ENCODE measurements at regions not wholly inside any gene's neighbourhood (a gene's known extent, or its start where the extent isn't known, plus 50 kb on each side); places are given as distances from the start of the nearest gene placed in this dataset.

- no peak for DNase-seq (ENCODE audit: extremely low read depth, low read depth)
Measured at GRCh38 chr16:86710602-86710950, 132.2 kb downstream of the FOXL1 start.

GRCh38 chr16:86712158-86713009 lies 134.0 kb downstream of the FOXL1 start:
- no peak for DNase-seq (ENCODE audit: extremely low read depth, low read depth)

- DNase-seq (ENCODE audit: extremely low read depth, low read depth), result no peak
Measured at GRCh38 chr16:86713021-86713631, 134.8 kb downstream of the FOXL1 start.

GRCh38 chr16:86714166-86714565 lies 135.8 kb downstream of the FOXL1 start:
- DNase-seq (ENCODE audit: extremely low read depth, low read depth), result no peak

- no peak for DNase-seq (ENCODE audit: extremely low read depth, low read depth)
Measured at GRCh38 chr16:86716649-86717048, 138.3 kb downstream of the FOXL1 start.

- DNase-seq (ENCODE audit: extremely low read depth, low read depth), result no peak
Measured at GRCh38 chr16:86718118-86718517, 139.8 kb downstream of the FOXL1 start.

- DNase-seq (ENCODE audit: extremely low read depth, low read depth), result no peak
Measured at GRCh38 chr16:86722970-86723369, 144.6 kb downstream of the FOXL1 start.

GRCh38 chr16:86723689-86724088 lies 145.3 kb downstream of the FOXL1 start:
- DNase-seq (ENCODE audit: extremely low read depth, low read depth), result no peak

- no peak for DNase-seq (ENCODE audit: extremely low read depth, low read depth)
Measured at GRCh38 chr16:86725401-86725800, 147.1 kb downstream of the FOXL1 start.

GRCh38 chr16:86726340-86726739 lies 148.0 kb downstream of the FOXL1 start:
- no peak for DNase-seq (ENCODE audit: extremely low read depth, low read depth)

- no peak for DNase-seq (ENCODE audit: extremely low read depth, low read depth)
Measured at GRCh38 chr16:86727131-86727530, 148.8 kb downstream of the FOXL1 start.

- no peak for DNase-seq (ENCODE audit: extremely low read depth, low read depth)
Measured at GRCh38 chr16:86727632-86728031, 149.3 kb downstream of the FOXL1 start.

GRCh38 chr16:86729686-86730085 lies 151.3 kb downstream of the FOXL1 start:
- no peak for DNase-seq (ENCODE audit: extremely low read depth, low read depth)

GRCh38 chr16:86730086-86730485 lies 151.7 kb downstream of the FOXL1 start:
- DNase-seq (ENCODE audit: extremely low read depth, low read depth), result no peak

- no peak for DNase-seq (ENCODE audit: extremely low read depth, low read depth)
Measured at GRCh38 chr16:86730597-86730996, 152.2 kb downstream of the FOXL1 start.

- DNase-seq (ENCODE audit: extremely low read depth, low read depth), result no peak
Measured at GRCh38 chr16:86732621-86733295, 154.4 kb downstream of the FOXL1 start.

- no peak for DNase-seq (ENCODE audit: extremely low read depth, low read depth)
Measured at GRCh38 chr16:86733546-86734254, 155.4 kb downstream of the FOXL1 start.

- no peak for DNase-seq (ENCODE audit: extremely low read depth, low read depth)
Measured at GRCh38 chr16:86734543-86735460, 156.5 kb downstream of the FOXL1 start.

GRCh38 chr16:86735727-86736126 lies 157.4 kb downstream of the FOXL1 start:
- DNase-seq (ENCODE audit: extremely low read depth, low read depth), result no peak

- no peak for DNase-seq (ENCODE audit: extremely low read depth, low read depth)
Measured at GRCh38 chr16:86736502-86736901, 158.2 kb downstream of the FOXL1 start.
